ENCODE measurements at regions not wholly inside any gene's neighbourhood (a gene's known extent, or its start where the extent isn't known, plus 50 kb on each side); places are given as distances from the start of the nearest gene placed in this dataset.
"Not testable (repeated sequence)": the region's sequence is repeated elsewhere in the genome, so short reads cannot be mapped to it uniquely, and the experiment has no call there.

- FAIRE-seq, result no peak
These were observed 351.9 kb downstream of the S1PR1 start for GRCh38 chr1:101588677-101589076.

DNA sequence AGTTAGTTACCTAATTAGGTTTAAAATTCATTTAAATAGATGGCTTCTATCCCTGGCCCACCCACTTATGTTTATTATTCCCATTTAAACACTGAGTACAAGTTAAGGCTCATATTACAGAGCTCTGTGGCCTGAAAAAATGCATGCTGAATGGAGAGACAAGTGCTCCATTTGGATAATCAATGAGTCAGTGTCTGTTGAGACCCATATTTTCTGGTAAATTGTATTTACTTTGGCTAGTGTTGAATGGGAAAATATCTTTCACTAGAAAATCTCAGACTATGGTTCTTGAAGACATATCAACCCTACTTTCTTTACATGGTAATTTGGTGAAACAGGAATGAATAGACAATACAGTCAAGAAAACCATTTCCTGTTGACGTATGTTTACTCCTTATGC is 356.0 kb downstream of the S1PR1 start:
- no peak for FAIRE-seq

GRCh38 chr1:101595881-101596374 is 359.1 kb downstream of the S1PR1 start:
- no peak for FAIRE-seq

DNA sequence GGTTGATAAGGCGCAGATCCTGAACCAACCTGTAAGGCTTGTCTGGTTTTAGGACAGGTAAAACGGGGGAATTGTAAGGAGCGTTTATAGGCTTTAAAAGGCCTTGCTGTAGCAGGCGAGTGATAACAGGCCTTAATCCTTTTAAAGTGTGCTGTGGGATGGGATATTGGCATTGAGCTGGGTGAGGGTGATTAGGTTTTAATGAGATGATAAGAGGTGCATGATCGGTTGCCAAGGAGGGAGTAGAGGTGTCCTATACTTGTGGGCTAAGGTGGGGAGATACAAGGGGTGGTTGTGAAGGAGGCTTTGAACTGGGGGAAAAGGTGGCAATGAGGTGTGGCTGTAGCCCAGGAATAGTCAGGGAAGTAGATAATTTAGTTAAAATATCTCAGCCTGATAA is 363.8 kb downstream of the S1PR1 start:
- FAIRE-seq, result not testable (repeated sequence)

- FAIRE-seq, result no peak
These were observed 366.9 kb downstream of the S1PR1 start for GRCh38 chr1:101603726-101604125.

DNA sequence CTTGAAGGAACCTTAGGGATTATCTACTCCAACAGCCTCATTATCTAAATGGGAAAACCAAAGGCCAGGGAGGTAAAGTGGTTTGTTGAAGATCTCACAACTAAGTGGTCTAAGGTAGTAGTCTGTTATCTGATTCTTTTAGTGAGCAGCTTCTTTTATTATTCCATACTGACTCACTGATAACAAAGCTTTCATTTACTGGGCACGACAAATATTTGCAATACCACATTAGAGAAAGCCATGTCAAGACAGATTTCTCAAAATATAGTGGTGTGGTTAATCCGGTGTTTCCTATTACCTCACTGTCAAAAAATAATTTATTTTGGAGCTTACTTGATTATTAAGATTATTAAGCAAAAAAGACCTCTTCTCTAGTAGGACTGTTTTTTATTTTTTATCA is 369.1 kb downstream of the S1PR1 start:
- FAIRE-seq, result no peak

- no peak for FAIRE-seq
These were observed 376.7 kb downstream of the S1PR1 start for GRCh38 chr1:101613546-101613945.

GRCh38 chr1:101618900-101619299 is 377.8 kb downstream of the OLFM3 start:
- FAIRE-seq, result no peak

DNA sequence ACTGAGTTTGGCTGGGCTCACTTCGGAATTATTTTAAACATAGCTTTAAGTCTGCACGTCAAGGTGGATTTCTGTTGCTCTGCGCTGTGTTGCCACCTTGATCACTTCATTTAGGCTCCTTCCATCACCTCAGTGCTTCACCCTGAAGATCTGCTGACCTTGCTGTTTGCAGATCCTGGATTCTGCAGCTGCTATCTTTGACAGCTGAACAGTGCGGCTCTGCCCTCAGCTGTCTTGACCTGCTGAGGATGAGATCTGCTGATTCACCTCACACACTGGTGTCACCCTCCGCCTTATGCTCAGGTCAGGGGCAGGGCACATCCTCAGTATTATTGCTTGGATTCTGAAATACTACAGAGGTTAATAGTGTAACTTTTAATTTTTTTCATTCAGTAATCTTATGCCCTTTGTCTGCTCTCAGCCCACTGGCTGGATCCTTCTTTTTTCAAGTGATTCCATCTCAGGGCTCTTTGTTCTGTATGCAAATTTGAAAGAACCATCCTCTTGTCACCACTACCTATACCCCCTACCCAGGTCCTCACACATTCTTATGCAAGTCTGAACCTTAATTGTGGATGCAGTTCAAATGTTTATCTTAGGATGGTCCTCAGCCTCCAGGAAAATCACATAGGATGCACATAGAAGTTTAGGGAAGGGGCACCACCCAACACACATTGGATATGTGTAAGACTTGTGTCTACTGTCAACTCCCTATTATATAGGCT is 364.0 kb downstream of the OLFM3 start:
- no peak for FAIRE-seq

- no peak for FAIRE-seq
These were observed 350.9 kb downstream of the OLFM3 start for GRCh38 chr1:101645810-101646209.

DNA sequence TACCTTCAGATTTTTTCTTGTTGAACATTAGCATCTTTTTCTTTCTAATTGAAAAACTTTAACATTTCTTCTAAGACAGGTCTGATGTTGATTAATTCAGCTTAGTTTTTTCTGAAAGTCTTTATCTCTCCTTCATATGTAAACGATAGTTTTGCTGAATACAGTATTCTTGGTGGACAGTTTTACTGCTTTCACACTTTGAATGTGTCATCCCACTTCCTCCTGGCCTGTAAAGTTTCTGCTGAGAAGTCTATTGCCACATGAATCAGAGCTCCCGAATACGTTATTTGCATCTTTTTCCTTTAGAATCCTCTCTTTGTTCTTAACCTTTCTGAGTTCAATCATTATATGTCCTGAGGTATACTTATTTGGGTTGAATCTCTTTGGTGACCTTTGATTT is 344.2 kb downstream of the OLFM3 start:
- FAIRE-seq, result no peak

GRCh38 chr1:101653482-101653946 is 343.2 kb downstream of the OLFM3 start:
- FAIRE-seq, result no peak

- no peak for FAIRE-seq
These were observed 332.0 kb downstream of the OLFM3 start for GRCh38 chr1:101664726-101665125.

DNA sequence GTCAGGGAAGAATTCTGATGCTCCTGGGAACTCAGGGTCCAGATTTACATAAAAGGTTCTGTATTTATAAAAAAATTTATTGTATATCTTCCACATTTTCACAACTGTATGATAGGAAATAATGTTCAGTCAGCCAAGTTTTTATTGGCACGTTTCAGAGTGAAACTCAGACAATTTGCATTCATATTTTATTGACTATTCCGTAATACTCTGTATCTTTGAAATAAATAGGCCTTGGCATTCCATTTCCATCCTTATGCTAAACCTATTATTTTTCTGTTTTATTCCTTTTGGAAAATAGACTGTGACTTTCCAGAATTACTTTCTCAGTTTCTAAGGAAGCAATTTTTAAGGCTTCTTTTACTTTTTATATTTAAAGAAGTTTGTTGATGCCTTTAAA is 329.0 kb downstream of the OLFM3 start:
- no peak for FAIRE-seq

- FAIRE-seq, result no peak
These were observed 313.6 kb downstream of the OLFM3 start for GRCh38 chr1:101683136-101683535.

- no peak for FAIRE-seq
These were observed 313.2 kb downstream of the OLFM3 start for GRCh38 chr1:101683561-101683960.

- FAIRE-seq, result no peak
These were observed 299.7 kb downstream of the OLFM3 start for GRCh38 chr1:101697072-101697471.

DNA sequence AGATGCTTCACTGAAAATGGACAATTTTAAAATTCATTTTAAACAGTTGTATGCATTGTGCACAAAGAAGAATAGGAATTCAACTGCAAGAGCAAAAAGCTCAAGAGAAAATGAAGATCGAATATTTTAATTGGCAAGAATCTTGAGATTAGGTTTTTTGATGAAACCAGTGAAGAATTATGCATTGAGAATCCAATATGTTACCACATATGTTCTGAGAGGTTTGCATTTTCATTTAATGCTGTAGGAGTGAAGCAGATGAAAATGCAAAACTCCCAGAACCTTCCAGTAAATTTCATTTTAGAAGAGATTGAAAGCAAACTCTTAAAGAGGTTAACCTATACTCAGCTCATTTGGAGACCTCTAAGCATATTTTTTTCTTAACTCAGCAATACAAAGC is 298.0 kb downstream of the OLFM3 start:
- FAIRE-seq, result no peak

GRCh38 chr1:101704895-101705294 is 291.8 kb downstream of the OLFM3 start:
- no peak for FAIRE-seq

DNA sequence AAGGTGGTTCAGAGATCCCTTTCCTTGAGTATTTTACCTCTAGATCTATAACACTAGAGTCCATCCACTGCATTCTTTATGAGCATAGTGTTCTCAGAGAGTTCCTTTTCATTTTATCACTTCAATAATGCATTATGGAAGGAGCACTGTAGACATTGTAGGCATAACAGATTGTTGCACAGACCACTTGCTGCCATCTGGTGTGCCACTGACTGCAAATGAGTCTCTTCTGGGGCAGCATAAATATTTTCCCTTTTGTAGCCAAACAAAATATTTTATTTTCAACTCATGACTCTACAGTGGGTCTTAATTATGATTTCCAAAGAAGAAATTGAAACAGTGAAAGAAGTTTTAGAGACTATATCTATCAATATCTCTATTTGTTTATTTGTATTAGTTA is 290.4 kb downstream of the OLFM3 start:
- no peak for FAIRE-seq

DNA sequence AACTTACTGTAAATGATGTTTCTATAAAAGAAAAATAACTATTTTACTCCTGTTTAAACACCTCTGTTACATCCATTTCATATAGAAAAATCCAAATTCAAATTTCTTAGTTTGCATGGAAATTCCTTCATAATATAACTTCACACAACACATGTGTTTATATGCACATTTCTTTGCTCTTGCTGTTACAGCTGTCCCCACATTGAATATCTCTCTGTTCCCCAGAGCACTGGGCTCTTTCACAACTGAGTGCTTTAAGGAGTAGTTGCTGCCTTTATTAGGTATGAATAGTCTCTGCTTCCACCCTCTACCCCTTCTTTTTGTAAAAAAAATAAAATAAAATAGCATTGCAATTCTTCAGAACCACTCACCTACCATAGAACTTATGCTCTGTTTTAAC is 287.0 kb downstream of the OLFM3 start:
- no peak for FAIRE-seq

DNA sequence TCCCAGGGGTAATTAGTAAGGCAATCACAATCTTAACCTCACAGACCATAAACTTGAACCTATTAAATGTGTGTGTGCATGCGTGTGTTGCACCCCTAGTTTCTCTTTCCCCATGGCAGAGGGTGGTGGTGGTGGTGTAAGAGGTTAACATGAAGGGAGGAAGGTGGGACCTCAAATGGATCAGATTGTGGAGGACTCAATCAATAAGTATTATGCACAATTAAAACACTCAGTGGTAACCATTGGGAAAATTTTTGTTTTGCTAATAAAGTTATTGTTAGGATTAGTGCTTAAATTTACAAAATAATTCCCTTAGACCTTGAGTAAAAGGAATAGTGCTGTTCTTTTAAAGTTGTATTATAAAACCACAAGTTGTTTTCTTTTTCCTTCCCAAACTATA is 283.0 kb downstream of the OLFM3 start:
- FAIRE-seq, result no peak

GRCh38 chr1:101723415-101723814 is 273.3 kb downstream of the OLFM3 start:
- FAIRE-seq, result no peak

DNA sequence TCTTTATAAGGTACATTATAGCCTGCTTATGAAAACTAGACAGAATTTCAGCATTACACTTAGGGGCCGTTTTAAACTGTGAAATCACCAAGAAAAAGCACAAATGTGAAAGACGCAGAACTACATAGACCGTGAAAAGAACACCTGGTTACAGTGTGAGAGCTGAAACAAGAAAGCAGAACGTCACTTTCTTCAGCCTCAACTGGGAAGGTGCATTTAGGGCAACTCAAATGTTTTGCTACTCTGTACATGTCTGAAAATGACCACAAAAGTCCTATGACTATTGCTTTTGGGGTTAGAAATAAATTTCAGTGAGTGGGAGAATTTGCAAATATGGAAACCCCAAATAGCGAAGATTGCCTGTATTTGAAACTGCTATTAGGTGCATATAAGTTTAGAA is 268.7 kb downstream of the OLFM3 start:
- FAIRE-seq, result no peak

GRCh38 chr1:101730559-101730958 is 266.2 kb downstream of the OLFM3 start:
- FAIRE-seq, result no peak
